A673 (cell line): ENCODE measurements at regions not wholly inside any gene's neighbourhood (a gene's known extent, or its start where the extent isn't known, plus 50 kb on each side); places are given as distances from the start of the nearest gene placed in this dataset.
"Not testable (repeated sequence)": the region's sequence is repeated elsewhere in the genome, so short reads cannot be mapped to it uniquely, and the experiment has no call there.

Experiments used
- BruUV-seq: library from RNA; stranded (reverse); fragments of 400-500 nt; replicated peaks from 2 replicates; lab custom pipeline; 2021; lab: Mats Ljungman, UMichigan
- CTCF ChIA-PET: fragments of 300-600 bp; sonication (Branson Sonifier 250); formaldehyde crosslinking; loops from one replicate; lab custom pipeline; 2022; ENCODE audit warnings: antibody characterized with exemption; lab: Charles Lee
- POLR2A ChIA-PET: fragments of 300-600 bp; sonication (Branson Sonifier 250); formaldehyde crosslinking; loops from one replicate; lab custom pipeline; 2022; ENCODE audit warnings: antibody characterized with exemption; ENCODE audit not compliant: low non-redundant PET; lab: Charles Lee
- DNase-seq: peaks from one replicate; pipeline ENCODE4 v3.0.0-alpha.2; 2015; ENCODE audit warnings: low spot score
- H3K27ac ChIP-seq: fragments of 200-600 bp; sonication (generic); 2 replicates; pipeline ENCODE4 v1.5.1; 2016; ENCODE audit warnings: mixed run types, low read depth, mild to moderate bottlenecking, mixed read lengths, antibody characterized with exemption, low read length; ENCODE audit not compliant: poor library complexity, severe bottlenecking
- H3K27me3 ChIP-seq: fragments of 200-600 bp; sonication (generic); replicated peaks from 2 replicates; pipeline ENCODE4 v1.6.1; 2017; ENCODE audit warnings: mixed run types, low read depth, mild to moderate bottlenecking, mixed read lengths, antibody characterized with exemption, low read length; ENCODE audit not compliant: insufficient read depth, poor library complexity
- H3K36me3 ChIP-seq: fragments of 200-600 bp; sonication (generic); 2 replicates; pipeline ENCODE4 v1.6.1; 2016; ENCODE audit warnings: mixed run types, mild to moderate bottlenecking, mixed read lengths, antibody characterized with exemption, low read length; ENCODE audit not compliant: insufficient read depth, poor library complexity, severe bottlenecking
- H3K4me1 ChIP-seq: fragments of 200-600 bp; sonication (generic); 2 replicates; pipeline ENCODE4 v1.6.1; 2017; ENCODE audit warnings: mixed run types, mild to moderate bottlenecking, mixed read lengths, antibody characterized with exemption, low read length; ENCODE audit not compliant: insufficient read depth, poor library complexity, severe bottlenecking
- H3K4me3 ChIP-seq: fragments of 200-600 bp; sonication (generic); 2 replicates; pipeline ENCODE4 v1.5.1; 2016; ENCODE audit warnings: low read depth, mixed run types, mild to moderate bottlenecking, mixed read lengths, low read length; ENCODE audit not compliant: poor library complexity, severe bottlenecking
- H3K9me3 ChIP-seq: fragments of 200-600 bp; sonication (generic); 2 replicates; pipeline ENCODE4 v1.6.1; 2016; ENCODE audit warnings: mixed run types, low read depth, mild to moderate bottlenecking, mixed read lengths, antibody characterized with exemption, low read length; ENCODE audit not compliant: poor library complexity, severe bottlenecking
- EZH2 ChIP-seq: fragments of 200-600 bp; sonication (generic); IDR thresholded peaks from 2 replicates; pipeline ENCODE4 v1.6.1; 2017; ENCODE audit warnings: borderline replicate concordance, low read depth, mild to moderate bottlenecking, mixed read lengths, antibody characterized with exemption, low read length; ENCODE audit not compliant: poor library complexity, severe bottlenecking
- intact Hi-C: fragments of 100-400 bp; cut with micrococcal nuclease; formaldehyde crosslinking; loops from one replicate; pipeline ENCODE4 v1.10.0; 2022; ENCODE audit not compliant: unreplicated experiment
- TF ChIP-seq, protein P1 (sequence below): fragments of 300-800, 200-600 bp; sonication (generic); conservative IDR thresholded peaks from 2 replicates; pipeline ENCODE4 v1.5.1; 2017; ENCODE audit warnings: low read depth, mild to moderate bottlenecking, antibody characterized with exemption, low read length, moderate library complexity, mixed read lengths

DNA sequence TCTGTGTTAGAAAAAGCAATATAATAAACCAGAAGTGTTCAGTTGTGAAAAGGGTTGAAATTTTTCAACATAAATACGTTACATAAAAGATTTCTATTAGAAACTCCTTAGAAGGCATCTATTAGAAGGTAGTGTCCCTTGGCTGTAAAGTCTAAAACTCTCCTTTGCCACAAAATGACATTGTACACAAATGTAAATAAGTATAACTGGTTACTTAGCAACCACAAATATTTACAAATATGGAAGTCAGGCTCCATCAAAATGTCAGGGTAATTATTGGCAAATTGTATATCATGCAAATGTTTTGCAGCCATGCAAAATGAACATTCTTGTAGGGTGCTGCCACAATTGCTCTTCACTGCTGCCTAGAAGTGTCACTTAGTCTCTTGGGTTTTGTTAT, 419.1 kb upstream of the CDIN1 start:
- DNase-seq = no peak
- CTCF ChIA-PET = no interaction called here
- POLR2A ChIA-PET = no interaction called here
- no peaks in the 10 kb centered on the region for H3K27me3 ChIP-seq
- BruUV-seq = no TSS peak
- H3K9me3 ChIP-seq = no peaks in the 10 kb centered on the region
- TF ChIP-seq, protein P1, sequence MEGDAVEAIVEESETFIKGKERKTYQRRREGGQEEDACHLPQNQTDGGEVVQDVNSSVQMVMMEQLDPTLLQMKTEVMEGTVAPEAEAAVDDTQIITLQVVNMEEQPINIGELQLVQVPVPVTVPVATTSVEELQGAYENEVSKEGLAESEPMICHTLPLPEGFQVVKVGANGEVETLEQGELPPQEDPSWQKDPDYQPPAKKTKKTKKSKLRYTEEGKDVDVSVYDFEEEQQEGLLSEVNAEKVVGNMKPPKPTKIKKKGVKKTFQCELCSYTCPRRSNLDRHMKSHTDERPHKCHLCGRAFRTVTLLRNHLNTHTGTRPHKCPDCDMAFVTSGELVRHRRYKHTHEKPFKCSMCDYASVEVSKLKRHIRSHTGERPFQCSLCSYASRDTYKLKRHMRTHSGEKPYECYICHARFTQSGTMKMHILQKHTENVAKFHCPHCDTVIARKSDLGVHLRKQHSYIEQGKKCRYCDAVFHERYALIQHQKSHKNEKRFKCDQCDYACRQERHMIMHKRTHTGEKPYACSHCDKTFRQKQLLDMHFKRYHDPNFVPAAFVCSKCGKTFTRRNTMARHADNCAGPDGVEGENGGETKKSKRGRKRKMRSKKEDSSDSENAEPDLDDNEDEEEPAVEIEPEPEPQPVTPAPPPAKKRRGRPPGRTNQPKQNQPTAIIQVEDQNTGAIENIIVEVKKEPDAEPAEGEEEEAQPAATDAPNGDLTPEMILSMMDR = no peak
- TF ChIP-seq EZH2 = no peak
- H3K4me3 ChIP-seq = no peak overlapping the region
- intact Hi-C loops = no loop called here
- H3K27ac ChIP-seq = no peak overlapping the region
- H3K36me3 ChIP-seq = no peaks in the 10 kb centered on the region
- no peaks in the 10 kb centered on the region for H3K4me1 ChIP-seq

DNA sequence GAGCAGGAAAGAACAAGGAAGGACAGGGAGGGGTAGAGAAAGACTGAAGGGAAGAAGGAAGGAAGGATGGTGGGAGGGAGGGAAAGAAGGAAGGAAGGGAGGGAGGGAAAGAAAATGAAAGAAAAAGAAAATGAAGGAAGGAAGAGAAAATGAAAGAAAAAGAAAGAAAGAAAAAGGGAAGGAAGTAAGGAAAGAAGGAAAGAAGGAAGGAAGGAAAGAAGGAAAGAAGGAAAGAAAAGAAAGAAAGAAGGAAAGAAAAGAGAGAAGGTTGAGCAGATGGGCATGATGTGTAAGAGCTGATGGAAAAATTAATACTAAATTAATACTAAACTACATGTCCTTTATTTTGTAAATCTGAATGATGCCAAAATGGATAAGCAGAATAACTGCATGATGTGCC, 418.3 kb upstream of the CDIN1 start:
- ChIA-PET CTCF (no interaction called here), POLR2A (no interaction called here)
- TF ChIP-seq, protein P1 = no peak
- TF ChIP-seq EZH2 = no peak
- Histone ChIP-seq H3K27ac (no peak overlapping the region), H3K9me3 (no peaks in the 10 kb centered on the region), H3K4me3 (no peak overlapping the region), H3K36me3 (no peaks in the 10 kb centered on the region), H3K27me3 (no peaks in the 10 kb centered on the region), H3K4me1 (no peaks in the 10 kb centered on the region)
- no peak for DNase-seq
- intact Hi-C loops = no loop called here
- no TSS peak for BruUV-seq

DNA sequence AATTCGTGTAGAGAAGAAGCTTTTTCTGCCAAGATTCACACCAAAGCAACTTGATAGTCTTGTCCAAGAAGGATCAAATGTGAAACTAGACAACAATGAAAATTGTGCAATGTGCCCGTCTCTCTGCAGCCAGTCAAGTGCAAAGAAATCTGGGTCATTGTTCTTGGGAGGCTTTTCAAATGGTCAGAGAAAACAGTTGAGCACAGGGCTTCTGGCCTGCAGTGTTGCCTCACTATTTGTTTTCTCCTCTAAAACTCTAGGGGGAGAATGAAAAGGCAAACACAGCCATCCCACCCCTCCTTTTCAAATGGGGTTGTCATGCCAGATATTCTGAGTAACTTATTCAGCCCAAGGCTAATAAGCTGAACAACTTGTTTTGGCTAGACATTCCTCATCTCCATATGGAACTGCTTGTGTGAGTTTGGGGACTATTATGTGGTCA, 417.6 kb upstream of the CDIN1 start:
- Histone ChIP-seq H3K27me3 (no peaks in the 10 kb centered on the region), H3K27ac (no peak overlapping the region), H3K4me1 (no peaks in the 10 kb centered on the region), H3K4me3 (no peak overlapping the region), H3K9me3 (no peaks in the 10 kb centered on the region), H3K36me3 (no peaks in the 10 kb centered on the region)
- TF ChIP-seq EZH2 = no peak
- TF ChIP-seq, protein P1 = no peak
- BruUV-seq = no TSS peak
- ChIA-PET CTCF (no interaction called here), POLR2A (no interaction called here)
- intact Hi-C loops = no loop called here
- no peak for DNase-seq

DNA sequence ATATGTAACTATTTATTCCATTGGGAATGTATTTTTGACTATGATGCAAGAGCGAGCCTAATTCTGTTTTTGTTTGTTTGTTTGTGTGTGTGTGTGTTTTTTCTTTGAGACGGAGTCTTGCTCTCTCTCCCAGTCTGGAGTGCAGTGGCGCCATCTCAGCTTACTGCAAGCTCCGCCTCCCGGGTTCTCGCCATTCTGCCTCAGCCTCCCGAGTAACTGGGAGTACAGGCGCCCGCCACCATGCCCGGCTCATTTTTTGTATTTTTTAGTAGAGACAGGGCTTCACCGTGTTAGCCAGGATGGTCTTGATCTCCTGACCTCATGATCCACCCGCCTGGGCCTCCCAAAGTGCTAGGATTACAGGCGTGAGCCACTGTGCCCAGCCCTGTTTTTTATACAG, 415.4 kb upstream of the CDIN1 start:
- H3K27me3 ChIP-seq, H3K4me3 ChIP-seq, CTCF ChIA-PET, H3K36me3 ChIP-seq, H3K27ac ChIP-seq, H3K9me3 ChIP-seq, intact Hi-C loops, DNase-seq, H3K4me1 ChIP-seq, BruUV-seq, POLR2A ChIA-PET: not testable (repeated sequence)
